AG04449 (cell line): ENCODE measurements at regions not wholly inside any gene's neighbourhood (a gene's known extent, or its start where the extent isn't known, plus 50 kb on each side); places are given as distances from the start of the nearest gene placed in this dataset.
"Not testable (repeated sequence)": the region's sequence is repeated elsewhere in the genome, so short reads cannot be mapped to it uniquely, and the experiment has no call there.

Experiments used
- CTCF ChIA-PET: fragments of 350-600 bp; formaldehyde crosslinking; extraction: SDS; loops from one replicate; lab custom pipeline; 2021; ENCODE audit warnings: antibody characterized with exemption; lab: Yijun Ruan, JAX
- POLR2A ChIA-PET: fragments of 400-600, 350-600 bp; formaldehyde crosslinking; extraction: SDS; loops from one replicate; lab custom pipeline; 2020; ENCODE audit warnings: antibody characterized with exemption, inconsistent platforms; lab: Yijun Ruan, JAX
- DNase-seq: peaks from one replicate; pipeline ENCODE4 v3.0.0-alpha.2; 2010; ENCODE audit warnings: low read depth, low spot score
- H3K4me3 ChIP-seq: 2 replicates; pipeline ENCODE4 v1.5.1; 2011; ENCODE audit warnings: low read depth, mild to moderate bottlenecking, control low read depth, low read length
- TF ChIP-seq, protein P1 (sequence below): IDR thresholded peaks from one replicate; pipeline ENCODE4 v1.5.1; 2011; ENCODE audit warnings: mild to moderate bottlenecking, moderate library complexity, low read length, control low read depth, inconsistent platforms; ENCODE audit not compliant: insufficient read depth; ENCODE audit errors: missing control alignments

DNA sequence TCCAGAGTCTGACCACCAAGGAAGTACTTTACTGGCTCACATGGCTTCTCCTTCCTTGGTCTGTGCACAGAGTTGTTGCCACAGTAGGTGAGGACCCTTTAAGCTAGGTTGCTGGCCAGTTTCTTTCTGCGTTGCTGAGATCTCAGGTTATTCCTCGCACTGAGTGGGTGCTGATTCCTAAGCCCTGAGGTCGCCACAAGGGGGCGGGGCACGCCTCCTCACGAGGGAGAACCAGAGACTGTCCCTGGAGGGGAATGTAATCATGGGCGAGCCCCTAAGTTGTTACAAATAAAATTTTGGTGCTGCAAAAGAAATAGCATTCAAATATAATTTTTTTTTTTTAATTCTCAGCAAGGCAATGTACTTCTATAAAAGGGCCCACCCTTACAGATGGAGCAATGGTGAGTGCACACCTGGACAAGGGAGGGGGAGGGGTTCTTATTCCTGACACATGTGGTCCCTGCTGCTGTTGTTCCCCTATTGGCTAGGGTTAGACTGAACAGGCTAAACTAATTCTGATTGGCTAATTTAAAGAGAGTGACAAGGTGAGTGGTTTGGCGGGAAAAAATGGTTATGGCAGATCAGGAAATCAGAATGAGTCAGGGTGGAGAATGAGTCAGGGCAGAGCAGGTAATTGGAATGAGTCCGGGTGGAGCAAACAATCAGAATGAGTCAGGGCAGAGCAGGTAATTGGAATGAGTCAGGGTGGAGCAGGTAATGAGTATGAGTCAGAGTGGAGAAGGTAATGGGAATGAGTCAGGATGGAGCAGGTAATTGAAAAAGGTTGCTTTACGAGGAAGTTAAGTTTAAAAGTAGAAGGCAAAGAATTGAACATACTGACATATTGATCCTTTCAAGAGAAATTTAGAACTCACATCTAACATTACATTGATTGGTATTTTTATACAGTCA lies 107.5 kb downstream of the VSIG4 start:
- CTCF ChIA-PET: no interaction called here
- POLR2A ChIA-PET: no interaction called here
- TF ChIP-seq, protein P1, sequence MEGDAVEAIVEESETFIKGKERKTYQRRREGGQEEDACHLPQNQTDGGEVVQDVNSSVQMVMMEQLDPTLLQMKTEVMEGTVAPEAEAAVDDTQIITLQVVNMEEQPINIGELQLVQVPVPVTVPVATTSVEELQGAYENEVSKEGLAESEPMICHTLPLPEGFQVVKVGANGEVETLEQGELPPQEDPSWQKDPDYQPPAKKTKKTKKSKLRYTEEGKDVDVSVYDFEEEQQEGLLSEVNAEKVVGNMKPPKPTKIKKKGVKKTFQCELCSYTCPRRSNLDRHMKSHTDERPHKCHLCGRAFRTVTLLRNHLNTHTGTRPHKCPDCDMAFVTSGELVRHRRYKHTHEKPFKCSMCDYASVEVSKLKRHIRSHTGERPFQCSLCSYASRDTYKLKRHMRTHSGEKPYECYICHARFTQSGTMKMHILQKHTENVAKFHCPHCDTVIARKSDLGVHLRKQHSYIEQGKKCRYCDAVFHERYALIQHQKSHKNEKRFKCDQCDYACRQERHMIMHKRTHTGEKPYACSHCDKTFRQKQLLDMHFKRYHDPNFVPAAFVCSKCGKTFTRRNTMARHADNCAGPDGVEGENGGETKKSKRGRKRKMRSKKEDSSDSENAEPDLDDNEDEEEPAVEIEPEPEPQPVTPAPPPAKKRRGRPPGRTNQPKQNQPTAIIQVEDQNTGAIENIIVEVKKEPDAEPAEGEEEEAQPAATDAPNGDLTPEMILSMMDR: no peak
- DNase-seq: no peak
- no peak overlapping the region for H3K4me3 ChIP-seq

DNA sequence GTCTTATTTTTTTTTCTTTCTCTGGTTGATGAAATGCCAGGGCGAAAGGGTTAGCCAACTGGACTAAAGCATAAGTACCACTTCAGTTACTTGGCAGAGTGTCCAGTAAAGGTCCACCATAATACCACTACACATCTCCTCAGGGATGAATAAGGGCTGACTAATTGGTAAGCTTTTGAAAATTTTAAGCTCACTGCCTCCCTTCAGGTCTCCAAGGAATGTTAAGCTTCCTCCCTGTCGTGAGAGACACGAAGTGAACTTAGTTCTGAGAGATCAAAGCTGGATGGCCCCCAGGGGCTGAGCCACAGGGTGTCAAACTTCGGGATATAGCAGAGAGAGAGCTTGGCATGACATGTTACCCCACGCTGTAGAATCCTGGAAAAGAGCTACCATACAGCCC lies 111.4 kb downstream of the VSIG4 start:
- H3K4me3 ChIP-seq: no peak overlapping the region
- POLR2A ChIA-PET: no interaction called here
- CTCF ChIA-PET: no interaction called here
- DNase-seq: no peak
- TF ChIP-seq, protein P1: no peak

DNA sequence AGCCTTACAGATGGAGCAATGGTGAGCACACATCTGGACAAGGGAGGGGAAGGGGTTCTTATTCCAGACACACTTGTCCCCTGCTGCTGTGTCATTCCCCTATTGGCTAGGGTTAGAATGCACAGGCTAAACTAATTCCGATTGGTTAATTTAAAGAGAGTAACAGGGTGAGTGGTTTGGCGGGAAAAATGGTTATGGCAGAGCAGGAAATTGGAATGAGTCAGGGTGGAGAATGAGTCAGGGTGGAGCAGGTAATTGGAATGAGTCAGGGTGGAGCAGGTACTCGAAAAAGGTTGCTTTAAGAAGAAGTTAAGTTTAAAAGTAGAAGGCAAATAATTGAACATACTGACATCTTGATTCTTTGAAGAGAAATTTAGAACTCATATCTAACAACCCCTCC lies 112.5 kb downstream of the VSIG4 start:
- POLR2A ChIA-PET, H3K4me3 ChIP-seq, CTCF ChIA-PET, DNase-seq: not testable (repeated sequence)

DNA sequence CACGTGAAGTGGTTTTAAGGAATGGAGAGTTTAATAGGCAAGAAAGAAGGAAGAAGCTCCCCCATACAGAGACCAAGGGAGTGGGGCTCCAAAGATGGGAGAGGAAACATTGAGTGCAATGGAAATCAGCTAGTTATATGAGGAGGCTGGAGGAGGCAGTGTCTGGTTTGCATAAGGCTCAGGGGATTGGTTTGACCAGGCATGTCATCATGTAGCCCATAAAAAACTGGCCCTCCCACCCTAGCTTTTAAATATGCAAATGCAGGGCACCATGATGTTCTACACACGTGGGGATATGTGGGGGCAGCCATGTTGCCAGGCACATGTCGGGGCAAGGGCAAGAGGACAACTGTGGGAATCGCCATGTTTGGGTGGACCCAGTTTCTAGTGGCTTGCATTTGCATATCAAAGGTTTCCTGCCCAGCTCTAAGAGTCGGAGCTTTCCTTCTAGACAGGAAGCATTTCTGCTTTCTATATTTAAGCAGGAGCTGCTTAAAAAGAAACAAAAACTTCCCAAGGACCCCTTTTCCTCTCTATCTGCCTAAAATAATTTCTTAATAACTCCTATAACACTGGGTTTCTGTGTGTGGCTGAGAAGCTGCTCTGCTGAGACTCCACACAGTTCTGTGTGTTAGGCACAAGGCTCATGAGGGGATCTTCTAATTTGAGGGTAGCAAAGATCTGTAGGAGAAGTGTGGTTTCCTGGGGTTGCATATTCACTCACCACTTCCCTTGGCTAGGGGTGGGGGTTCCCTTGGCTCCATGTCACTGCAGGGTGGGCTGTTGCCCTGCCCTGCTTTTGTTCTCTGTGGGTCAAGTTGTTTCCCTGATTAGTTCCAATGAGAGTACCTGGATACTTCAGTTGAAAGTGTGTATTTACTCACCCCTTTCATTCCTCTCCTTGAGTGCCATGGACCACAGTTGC lies 113.5 kb downstream of the VSIG4 start:
- DNase-seq: no peak
- CTCF ChIA-PET: no interaction called here
- POLR2A ChIA-PET: no interaction called here
- no peak overlapping the region for H3K4me3 ChIP-seq
- TF ChIP-seq, protein P1: no peak

DNA sequence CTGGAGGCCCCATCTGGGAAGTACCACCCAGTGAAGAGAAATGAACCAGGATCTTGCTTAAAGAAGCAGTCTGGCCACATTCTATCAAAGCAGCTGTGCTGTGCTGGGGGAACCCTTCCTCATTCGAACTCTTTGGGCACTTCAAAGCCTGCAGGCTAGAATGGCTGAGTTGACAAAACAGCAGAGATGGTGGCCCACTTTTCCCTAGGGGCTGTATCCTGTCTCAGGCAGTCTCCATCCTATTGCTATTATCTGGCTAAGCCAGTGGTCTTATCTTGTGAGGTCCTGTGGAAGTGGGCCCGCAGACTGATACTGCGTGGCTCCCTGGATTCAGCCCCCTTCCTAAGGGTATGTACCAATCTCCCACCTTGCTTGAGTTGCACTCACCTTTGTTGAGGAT lies 114.3 kb downstream of the VSIG4 start:
- no peak overlapping the region for H3K4me3 ChIP-seq
- TF ChIP-seq, protein P1: no peak
- ChIA-PET CTCF (no interaction called here), POLR2A (no interaction called here)
- DNase-seq: no peak

DNA sequence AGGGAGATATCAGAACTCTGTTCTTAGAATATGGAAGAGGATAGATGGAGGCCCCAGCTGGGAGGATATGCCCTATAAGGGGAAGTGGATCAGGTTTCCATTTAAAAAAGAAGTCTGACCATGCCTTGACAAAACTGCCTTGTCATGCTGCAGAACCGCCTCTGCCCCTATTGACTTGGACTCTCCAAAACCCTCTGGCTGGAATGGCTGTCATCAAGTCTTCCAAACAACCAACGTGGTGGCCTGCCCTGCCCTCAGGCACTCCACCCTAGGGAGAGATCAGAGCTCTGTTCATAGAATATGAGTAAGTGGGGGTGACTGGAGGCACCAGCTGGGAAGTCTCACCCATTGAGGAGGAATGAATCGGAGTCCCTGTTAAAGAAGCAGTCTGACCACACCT lies 114.9 kb downstream of the VSIG4 start:
- CTCF ChIA-PET: no interaction called here
- H3K4me3 ChIP-seq: no peak overlapping the region
- DNase-seq: no peak

More for the DNA sequence above, 114.9 kb downstream of the VSIG4 start:
- TF ChIP-seq, protein P1: no peak
- POLR2A ChIA-PET: no interaction called here
